SK-N-SH (cell line): ENCODE measurements at regions not wholly inside any gene's neighbourhood (a gene's known extent, or its start where the extent isn't known, plus 50 kb on each side); places are given as distances from the start of the nearest gene placed in this dataset.
"Not testable (repeated sequence)": the region's sequence is repeated elsewhere in the genome, so short reads cannot be mapped to it uniquely, and the experiment has no call there.

Experiments used
- CTCF ChIA-PET: fragments of 300-600, 350-600 bp; formaldehyde crosslinking; extraction: SDS; loops from one replicate; lab custom pipeline; 2021; lab: Yijun Ruan, JAX
- POLR2A ChIA-PET: fragments of 350-600 bp; sonication (Branson Sonifier 250); formaldehyde crosslinking; extraction: SDS; loops from one replicate; lab custom pipeline; 2020; ENCODE audit warnings: antibody characterized with exemption, inconsistent platforms; lab: Yijun Ruan, JAX
- DNase-seq: peaks from one replicate; pipeline ENCODE4 v3.0.0; 2012
- H2AFZ ChIP-seq: fragments of 200-600 bp; sonication (generic); 2 replicates; pipeline ENCODE4 v1.8.1; 2016; ENCODE audit warnings: antibody characterized with exemption, mild to moderate bottlenecking, low read depth
- H3F3A ChIP-seq: fragments of 200-600 bp; sonication (generic); replicated peaks from 2 replicates; pipeline ENCODE3; 2016; ENCODE audit warnings: antibody characterized with exemption, mild to moderate bottlenecking; ENCODE audit not compliant: insufficient read depth
- H3K27ac ChIP-seq, 2 experiments: fragments of 200-500 bp in 1 of 2; fragments of 200-600 bp in 1 of 2; sonication (Bioruptor generic) in 1 of 2; sonication (generic), shearing (Covaris generic) in 1 of 2; 2 replicates each; pipeline versions ENCODE4 v1.5.1 to v1.6.1; 2014 to 2016; ENCODE audit warnings: low read depth in 2 of 2, inconsistent platforms in 1 of 2, low read length in 1 of 2, mild to moderate bottlenecking in 1 of 2, mixed read lengths in 1 of 2
- H3K27me3 ChIP-seq: fragments of 200-600 bp; sonication (generic), shearing (Covaris generic); 2 replicates; pipeline ENCODE4 v1.6.1; 2016; ENCODE audit warnings: mixed run types; ENCODE audit not compliant: insufficient read depth
- H3K36me3 ChIP-seq, 2 experiments: fragments of 200-500 bp in 1 of 2; fragments of 200-600 bp in 1 of 2; sonication (Bioruptor generic) in 1 of 2; sonication (generic) in 1 of 2; replicated peaks in 1 of 2; 2 replicates each; pipeline versions ENCODE3 to v1.5.1; 2014 to 2016; ENCODE audit warnings: low read length in 1 of 2, mild to moderate bottlenecking in 1 of 2; ENCODE audit not compliant: insufficient read depth in 2 of 2, control insufficient read depth in 1 of 2
- H3K4me1 ChIP-seq, 2 experiments: fragments of 200-500 bp in 1 of 2; fragments of 200-600 bp in 1 of 2; sonication (Bioruptor generic) in 1 of 2; sonication (generic), shearing (Covaris generic) in 1 of 2; 2 replicates each; pipeline versions ENCODE4 v1.5.1 to v1.6.1; 2014 to 2016; ENCODE audit warnings: low read depth in 1 of 2, low read length in 1 of 2, mixed run types in 1 of 2; ENCODE audit not compliant: insufficient read depth in 2 of 2, control insufficient read depth in 1 of 2
- H3K4me2 ChIP-seq: fragments of 200-600 bp; sonication (generic), shearing (Covaris generic); 2 replicates; pipeline ENCODE4 v1.6.1; 2017; ENCODE audit warnings: mixed run types
- H3K4me3 ChIP-seq, 2 experiments: fragments of 200-500 bp in 1 of 2; fragments of 200-600 bp in 1 of 2; sonication (Bioruptor generic) in 1 of 2; sonication (generic), shearing (Covaris generic) in 1 of 2; 2 replicates each; pipeline versions ENCODE4 v1.5.1 to v1.8.1; 2014 to 2016; ENCODE audit warnings: low read depth in 2 of 2, inconsistent platforms in 1 of 2, low read length in 1 of 2, mild to moderate bottlenecking in 1 of 2, mixed read lengths in 1 of 2, moderate library complexity in 1 of 2
- H3K79me2 ChIP-seq: fragments of 200-600 bp; sonication (generic); 2 replicates; pipeline ENCODE4 v1.8.1; 2017; ENCODE audit warnings: mild to moderate bottlenecking; ENCODE audit not compliant: insufficient read depth
- H3K9ac ChIP-seq: fragments of 200-600 bp; sonication (generic); 2 replicates; pipeline ENCODE4 v1.6.1; 2017; ENCODE audit warnings: mixed run types
- H3K9me2 ChIP-seq: fragments of 200-600 bp; sonication (generic); 2 replicates; pipeline ENCODE4 v1.6.1; 2017; ENCODE audit warnings: mixed run types
- H3K9me3 ChIP-seq: fragments of 200-600 bp; sonication (generic); 2 replicates; pipeline ENCODE4 v1.6.1; 2017; ENCODE audit warnings: mixed run types, mild to moderate bottlenecking, moderate library complexity
- H4K20me1 ChIP-seq: fragments of 200-600 bp; sonication (generic); 2 replicates; pipeline ENCODE4 v1.6.1; 2017; ENCODE audit warnings: mild to moderate bottlenecking, mixed run types; ENCODE audit not compliant: insufficient read depth
- ELF1 ChIP-seq: IDR thresholded peaks from 2 replicates; pipeline ENCODE4 v1.4.0; 2012
- MEF2A ChIP-seq: IDR thresholded peaks from 2 replicates; pipeline ENCODE4 v1.4.0; 2012; ENCODE audit warnings: low read depth, borderline replicate concordance
- NRF1 ChIP-seq: IDR thresholded peaks from 2 replicates; pipeline ENCODE4 v1.6.1; 2012; ENCODE audit warnings: low read depth, mild to moderate bottlenecking, low read length
- POLR2AphosphoS5 ChIP-seq: IDR thresholded peaks from 2 replicates; pipeline ENCODE4 v1.6.1; 2012; ENCODE audit warnings: low read depth, low read length
- RXRA ChIP-seq: IDR thresholded peaks from 2 replicates; pipeline ENCODE4 v1.4.0; 2012; ENCODE audit warnings: low read depth, mild to moderate bottlenecking, borderline replicate concordance
- SIN3A ChIP-seq: IDR thresholded peaks from 2 replicates; pipeline ENCODE4 v1.6.1; 2012; ENCODE audit warnings: low read depth, mild to moderate bottlenecking, low read length, moderate library complexity, borderline replicate concordance
- SMC3 ChIP-seq: IDR thresholded peaks from 2 replicates; pipeline ENCODE4 v1.6.1; 2012; ENCODE audit warnings: low read depth, low read length, improper control_type of control experiment
- TAF1 ChIP-seq: IDR thresholded peaks from 2 replicates; pipeline ENCODE4 v1.6.1; 2012; ENCODE audit warnings: low read depth, mild to moderate bottlenecking, low read length, moderate library complexity, borderline replicate concordance
- WGBS: methylation state at CpG from one replicate; pipeline ENCODE4 v1.1.6; 2017; ENCODE audit warnings: low lambda C conversion rate; 5-methylcytosine and 5-hydroxymethylcytosine counted together
- TF ChIP-seq, protein P1 (sequence below): IDR thresholded peaks from 2 replicates; pipeline ENCODE4 v1.4.0; 2012; ENCODE audit warnings: low read depth, borderline replicate concordance
- TF ChIP-seq, protein P2 (sequence below): fragments of 150-350 bp; IDR thresholded peaks from 2 replicates; pipeline ENCODE4 v1.6.1; 2016; ENCODE audit warnings: mild to moderate bottlenecking, low read depth, low read length

DNA sequence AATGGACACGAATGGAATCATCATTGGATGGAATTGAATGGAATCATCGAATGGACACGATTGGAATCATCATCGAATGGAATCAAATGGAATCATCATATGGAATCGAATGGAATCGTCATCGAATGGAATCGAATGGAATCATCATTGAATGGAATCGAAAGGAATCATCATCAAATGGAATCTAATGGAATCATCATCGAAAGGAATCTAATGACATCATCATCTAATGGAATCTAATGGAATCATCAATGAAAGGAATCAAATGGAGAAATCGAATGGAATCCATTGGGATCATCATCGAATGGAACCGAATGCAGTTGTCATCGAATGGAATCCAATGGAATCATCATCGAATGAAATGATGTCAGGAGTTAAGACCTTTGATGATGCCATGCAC is 154.9 kb downstream of the SHCBP1 start:
- Histone ChIP-seq H3K79me2 (no peaks in the 10 kb centered on the region), H3K27me3 (no peaks in the 10 kb centered on the region)
- no peak for DNase-seq
- TF ChIP-seq SMC3 (no peak), ELF1 (no peak), MEF2A (no peak), RXRA (no peak), NRF1 (no peak), TAF1 (no peak), POLR2AphosphoS5 (no peak), SIN3A (no peak)
- TF ChIP-seq, protein P1, sequence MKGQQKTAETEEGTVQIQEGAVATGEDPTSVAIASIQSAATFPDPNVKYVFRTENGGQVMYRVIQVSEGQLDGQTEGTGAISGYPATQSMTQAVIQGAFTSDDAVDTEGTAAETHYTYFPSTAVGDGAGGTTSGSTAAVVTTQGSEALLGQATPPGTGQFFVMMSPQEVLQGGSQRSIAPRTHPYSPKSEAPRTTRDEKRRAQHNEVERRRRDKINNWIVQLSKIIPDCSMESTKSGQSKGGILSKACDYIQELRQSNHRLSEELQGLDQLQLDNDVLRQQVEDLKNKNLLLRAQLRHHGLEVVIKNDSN: no peak
- TF ChIP-seq, protein P2, sequence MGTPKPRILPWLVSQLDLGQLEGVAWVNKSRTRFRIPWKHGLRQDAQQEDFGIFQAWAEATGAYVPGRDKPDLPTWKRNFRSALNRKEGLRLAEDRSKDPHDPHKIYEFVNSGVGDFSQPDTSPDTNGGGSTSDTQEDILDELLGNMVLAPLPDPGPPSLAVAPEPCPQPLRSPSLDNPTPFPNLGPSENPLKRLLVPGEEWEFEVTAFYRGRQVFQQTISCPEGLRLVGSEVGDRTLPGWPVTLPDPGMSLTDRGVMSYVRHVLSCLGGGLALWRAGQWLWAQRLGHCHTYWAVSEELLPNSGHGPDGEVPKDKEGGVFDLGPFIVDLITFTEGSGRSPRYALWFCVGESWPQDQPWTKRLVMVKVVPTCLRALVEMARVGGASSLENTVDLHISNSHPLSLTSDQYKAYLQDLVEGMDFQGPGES: no peak
- TF ChIP-seq, all 33 proteins: peak for 0
- H3K9me3 ChIP-seq: no peaks in the 10 kb centered on the region
- H3K9me2 ChIP-seq: no peaks in the 10 kb centered on the region
- H3K27ac ChIP-seq: no peak overlapping the region
- no peaks in the 10 kb centered on the region for H4K20me1 ChIP-seq
- H3K4me2 ChIP-seq: no peak overlapping the region
- 3% methylated on average over 15 of the region's 15 CpGs for WGBS
- H3K36me3 ChIP-seq: no peaks in the 10 kb centered on the region
- ChIA-PET POLR2A (no interaction called here), CTCF (no interaction called here)
- H3K9ac ChIP-seq: no peak overlapping the region
- H3K4me1 ChIP-seq: no peaks in the 10 kb centered on the region
- H3F3A ChIP-seq: no peaks in the 10 kb centered on the region
- no peak overlapping the region for H3K4me3 ChIP-seq
- no peak overlapping the region for H2AFZ ChIP-seq

DNA sequence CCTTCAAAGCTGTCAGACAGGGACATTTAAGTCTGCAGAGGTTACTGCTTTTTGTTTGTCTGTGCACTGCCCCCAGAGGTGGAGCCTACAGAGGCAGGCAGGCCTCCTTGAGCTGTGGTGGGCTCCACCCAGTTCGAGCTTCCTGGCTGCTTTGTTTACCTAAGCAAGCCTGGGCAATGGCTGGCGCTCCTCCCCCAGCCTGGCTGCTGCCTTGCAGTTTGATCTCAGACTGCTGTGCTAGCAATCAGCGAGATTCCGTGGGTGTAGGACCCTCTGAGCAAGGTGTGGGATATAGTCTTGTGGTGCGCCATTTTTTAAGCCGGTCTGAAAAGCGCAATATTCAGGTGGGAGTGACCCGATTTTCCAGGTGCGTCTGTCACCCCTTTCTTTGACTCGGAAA is 166.4 kb downstream of the SHCBP1 start:
- H3K9me3 ChIP-seq, H3K9ac ChIP-seq, H3K4me2 ChIP-seq, H3K27ac ChIP-seq, H3K4me3 ChIP-seq, CTCF ChIA-PET, H3K9me2 ChIP-seq, H3K79me2 ChIP-seq, H2AFZ ChIP-seq, H3K27me3 ChIP-seq, H3F3A ChIP-seq, POLR2A ChIA-PET, H3K4me1 ChIP-seq, H4K20me1 ChIP-seq, DNase-seq, H3K36me3 ChIP-seq: not testable (repeated sequence)
- 3% methylated on average over 5 of the region's 10 CpGs for WGBS
